ENCODE measurements at regions not wholly inside any gene's neighbourhood (a gene's known extent, or its start where the extent isn't known, plus 50 kb on each side); places are given as distances from the start of the nearest gene placed in this dataset.
"Not testable (repeated sequence)": the region's sequence is repeated elsewhere in the genome, so short reads cannot be mapped to it uniquely, and the experiment has no call there.

DNA sequence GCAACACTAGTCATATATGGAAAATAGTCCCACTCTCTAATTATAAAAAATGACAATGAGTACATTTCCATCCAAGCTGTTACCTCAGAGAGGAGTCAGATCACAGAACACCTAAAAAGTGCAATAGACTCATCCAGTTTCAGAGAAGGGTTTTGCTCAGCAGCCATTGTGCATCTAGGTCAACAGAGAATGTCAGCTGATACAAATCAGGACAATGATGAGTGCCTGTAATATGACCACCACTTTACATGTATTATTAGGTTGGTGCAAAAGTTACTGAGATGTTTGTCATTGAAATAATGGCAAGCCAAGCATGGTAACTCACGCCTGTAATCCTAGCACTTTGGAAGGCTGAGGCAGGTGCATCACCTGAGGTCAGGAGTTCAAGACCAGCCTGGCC lies 164.1 kb upstream of the TTC29 start:
- DNase-seq (no peak), ATAC-seq (no peak)
- H3K9me3 ChIP-seq: no peaks in the 10 kb centered on the region
- no peak overlapping the region for H3K27ac ChIP-seq
- H3K4me3 ChIP-seq: no peak overlapping the region
- H3K4me1 ChIP-seq: no peaks in the 10 kb centered on the region
- intact Hi-C loops (cut with DNase I): no loop called here
- WGBS, 2 donors: 33 to 46% methylated on average over 1 of the region's 1 CpG
- TF ChIP-seq CTCF (IDR thresholded peaks at IDR 0.05) (no peak), POLR2A (IDR thresholded peaks at IDR 0.05) (no peak)
- no peaks in the 10 kb centered on the region for H3K36me3 ChIP-seq (replicated peaks in 1 of 2; ENCODE audit: insufficient read depth in 1 of 2, low read depth in 2 of 2)
- no peaks in the 10 kb centered on the region for H3K27me3 ChIP-seq

- ATAC-seq: no peak
- Histone ChIP-seq H3K4me1 (no peaks in the 10 kb centered on the region), H3K27me3 (no peaks in the 10 kb centered on the region), H3K27ac (no peak overlapping the region), H3K4me3 (no peak overlapping the region), H3K9me3 (no peaks in the 10 kb centered on the region), H3K36me3 (replicated peaks in 1 of 2; ENCODE audit: insufficient read depth in 1 of 2, low read depth in 2 of 2) (no peaks in the 10 kb centered on the region)
- intact Hi-C loops (cut with DNase I): no loop called here
- 70 to 79% methylated on average over 7 of the region's 7 CpGs for WGBS, 2 donors
- TF ChIP-seq CTCF (IDR thresholded peaks at IDR 0.05): no peak
- no peak for TF ChIP-seq POLR2A (IDR thresholded peaks at IDR 0.05)
- no peak for DNase-seq
Observed at GRCh38 chr4:147110473-147111367, 165.1 kb upstream of the TTC29 start.

DNA sequence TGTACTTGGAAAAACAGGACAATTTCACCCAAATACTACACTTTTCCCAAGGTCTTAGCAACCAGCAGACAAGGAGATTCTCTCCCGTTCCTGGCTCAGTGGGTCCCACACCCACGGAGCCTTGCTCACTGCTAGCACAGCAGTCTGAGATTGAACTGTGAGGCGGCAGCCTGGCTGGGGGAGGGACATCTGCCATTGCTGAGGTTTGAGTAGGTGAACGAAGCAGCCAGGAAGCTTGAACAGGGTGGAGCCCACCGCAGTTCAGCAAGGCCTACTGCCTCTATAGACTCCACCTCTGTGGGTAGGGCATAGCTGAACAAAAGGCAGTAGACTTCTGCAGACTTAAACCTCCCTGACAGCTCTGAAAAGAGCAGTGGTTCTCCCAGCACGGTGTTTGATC lies 166.5 kb upstream of the TTC29 start:
- WGBS, 2 donors: 48 to 73% methylated on average over 6 of the region's 6 CpGs
- H3K27me3 ChIP-seq; H3K27ac ChIP-seq; ATAC-seq; H3K36me3 ChIP-seq (replicated peaks in 1 of 2; ENCODE audit: insufficient read depth in 1 of 2, low read depth in 2 of 2); intact Hi-C loops (cut with DNase I); DNase-seq; H3K4me3 ChIP-seq; H3K4me1 ChIP-seq; H3K9me3 ChIP-seq: not testable (repeated sequence)

DNA sequence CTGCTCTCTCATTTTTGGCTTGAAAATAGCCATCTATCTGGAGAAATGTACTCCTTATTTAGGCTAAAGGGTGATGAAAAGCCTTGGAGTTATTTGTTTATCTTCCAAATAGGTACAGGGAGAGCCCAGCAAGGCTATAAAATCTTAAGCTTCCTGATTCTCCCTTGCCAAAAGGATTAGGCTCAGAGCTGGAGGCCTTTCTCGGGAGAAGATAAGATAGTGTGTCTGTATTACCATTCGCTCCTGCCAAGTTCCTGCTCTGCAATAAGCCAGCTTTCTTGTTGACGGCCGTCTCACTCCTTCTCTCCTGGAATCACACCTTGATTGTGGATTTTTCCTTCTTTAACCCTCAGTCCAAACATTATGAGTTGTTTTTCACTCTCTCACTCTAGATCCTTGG lies 171.8 kb upstream of the TTC29 start:
- Histone ChIP-seq H3K9me3 (no peaks in the 10 kb centered on the region), H3K27ac (no peak overlapping the region), H3K4me3 (no peak overlapping the region), H3K27me3 (no peaks in the 10 kb centered on the region), H3K36me3 (replicated peaks in 1 of 2; ENCODE audit: insufficient read depth in 1 of 2, low read depth in 2 of 2) (no peaks in the 10 kb centered on the region), H3K4me1 (peaks cover 6% of the 10 kb centered on the region)
- TF ChIP-seq CTCF (IDR thresholded peaks at IDR 0.05) (no peak), POLR2A (IDR thresholded peaks at IDR 0.05) (no peak)
- intact Hi-C loops (cut with DNase I): no loop called here
- DNase-seq (peak in 1 of 4 donors; percentile 14), ATAC-seq (no peak)
- 13 to 21% methylated on average over 3 to 4 of the region's 4 CpGs for WGBS, 2 donors

DNA sequence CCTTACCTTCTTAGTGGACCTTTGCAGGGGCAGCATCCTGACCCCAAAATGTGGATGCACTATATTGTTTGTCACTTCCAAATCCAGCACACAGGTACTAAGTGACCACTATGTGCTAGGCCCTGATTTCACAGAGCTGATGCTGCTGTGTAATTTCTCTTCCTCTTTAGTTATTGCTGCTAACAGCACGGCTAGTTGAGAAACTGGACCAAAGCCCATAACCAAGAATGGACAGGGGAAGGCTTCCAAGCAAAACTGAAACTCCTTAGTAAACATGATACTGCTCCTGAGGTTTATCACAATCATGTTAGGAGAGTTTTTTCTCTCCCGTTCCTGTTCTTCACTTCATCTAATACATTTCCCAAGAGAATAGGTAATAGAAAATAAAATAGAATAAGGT lies 172.9 kb upstream of the TTC29 start:
- Histone ChIP-seq H3K27ac (no peak overlapping the region), H3K27me3 (no peaks in the 10 kb centered on the region), H3K4me1 (peaks cover 6% of the 10 kb centered on the region), H3K36me3 (replicated peaks in 1 of 2; ENCODE audit: insufficient read depth in 1 of 2, low read depth in 2 of 2) (no peaks in the 10 kb centered on the region), H3K4me3 (no peak overlapping the region), H3K9me3 (no peaks in the 10 kb centered on the region)
- TF ChIP-seq CTCF (IDR thresholded peaks at IDR 0.05): no peak
- TF ChIP-seq POLR2A (IDR thresholded peaks at IDR 0.05): no peak
- WGBS, 2 donors: 14 to 15% methylated on average over 2 of the region's 2 CpGs
- DNase-seq (peak in 1 of 4 donors; percentile 4), ATAC-seq (no peak)
- intact Hi-C loops (cut with DNase I): no loop called here
